HG03139 (cell line): ENCODE measurements at regions not wholly inside any gene's neighbourhood (a gene's known extent, or its start where the extent isn't known, plus 50 kb on each side); places are given as distances from the start of the nearest gene placed in this dataset.

Source experiments
- ATAC-seq: cut with Tn5 transposase; IDR thresholded peaks from one replicate; pipeline ENCODE4 v1.9.1; 2021; ENCODE audit not compliant: unreplicated experiment

GRCh38 chr4:108342325-108342970 lies 173.7 kb upstream of the LEF1 start:
- no peak for ATAC-seq

- ATAC-seq = no peak
Observed at GRCh38 chr4:108337923-108338322, 169.2 kb upstream of the LEF1 start.

- ATAC-seq = no peak
Observed at GRCh38 chr4:108336076-108336475, 167.3 kb upstream of the LEF1 start.

- ATAC-seq = no peak
Observed at GRCh38 chr4:108335081-108335480, 166.3 kb upstream of the LEF1 start.

GRCh38 chr4:108334031-108334430 lies 165.3 kb upstream of the LEF1 start:
- ATAC-seq = no peak

- ATAC-seq = no peak
Observed at GRCh38 chr4:108333353-108333942, 164.7 kb upstream of the LEF1 start.

GRCh38 chr4:108331905-108332632 lies 163.3 kb upstream of the LEF1 start:
- ATAC-seq = no peak

- no peak for ATAC-seq
Observed at GRCh38 chr4:108328383-108328732, 159.6 kb upstream of the LEF1 start.

- ATAC-seq = no peak
Observed at GRCh38 chr4:108327642-108328382, 159.1 kb upstream of the LEF1 start.

GRCh38 chr4:108325561-108325960 lies 156.8 kb upstream of the LEF1 start:
- ATAC-seq = no peak

- no peak for ATAC-seq
Observed at GRCh38 chr4:108324450-108324849, 155.7 kb upstream of the LEF1 start.

GRCh38 chr4:108322497-108322896 lies 153.8 kb upstream of the LEF1 start:
- no peak for ATAC-seq

GRCh38 chr4:108320061-108320460 lies 151.3 kb upstream of the LEF1 start:
- no peak for ATAC-seq

- no peak for ATAC-seq
Observed at GRCh38 chr4:108317377-108317776, 148.6 kb upstream of the LEF1 start.

- no peak for ATAC-seq
Observed at GRCh38 chr4:108315694-108316093, 147.0 kb upstream of the LEF1 start.

GRCh38 chr4:108314900-108315589 lies 146.3 kb upstream of the LEF1 start:
- no peak for ATAC-seq

GRCh38 chr4:108313546-108314339 lies 145.0 kb upstream of the LEF1 start:
- no peak for ATAC-seq

GRCh38 chr4:108311313-108311712 lies 142.6 kb upstream of the LEF1 start:
- no peak for ATAC-seq

GRCh38 chr4:108303488-108304177 lies 134.9 kb upstream of the LEF1 start:
- ATAC-seq = no peak
